GM18526 (cell line): ENCODE measurements at regions not wholly inside any gene's neighbourhood (a gene's known extent, or its start where the extent isn't known, plus 50 kb on each side); places are given as distances from the start of the nearest gene placed in this dataset.

ENCODE experiments used
- POLR2A ChIP-seq: IDR thresholded peaks from 3 replicates; pipeline ENCODE4 v1.6.1; 2011; ENCODE audit not compliant: insufficient read length; ENCODE audit errors: extremely low read depth

DNA sequence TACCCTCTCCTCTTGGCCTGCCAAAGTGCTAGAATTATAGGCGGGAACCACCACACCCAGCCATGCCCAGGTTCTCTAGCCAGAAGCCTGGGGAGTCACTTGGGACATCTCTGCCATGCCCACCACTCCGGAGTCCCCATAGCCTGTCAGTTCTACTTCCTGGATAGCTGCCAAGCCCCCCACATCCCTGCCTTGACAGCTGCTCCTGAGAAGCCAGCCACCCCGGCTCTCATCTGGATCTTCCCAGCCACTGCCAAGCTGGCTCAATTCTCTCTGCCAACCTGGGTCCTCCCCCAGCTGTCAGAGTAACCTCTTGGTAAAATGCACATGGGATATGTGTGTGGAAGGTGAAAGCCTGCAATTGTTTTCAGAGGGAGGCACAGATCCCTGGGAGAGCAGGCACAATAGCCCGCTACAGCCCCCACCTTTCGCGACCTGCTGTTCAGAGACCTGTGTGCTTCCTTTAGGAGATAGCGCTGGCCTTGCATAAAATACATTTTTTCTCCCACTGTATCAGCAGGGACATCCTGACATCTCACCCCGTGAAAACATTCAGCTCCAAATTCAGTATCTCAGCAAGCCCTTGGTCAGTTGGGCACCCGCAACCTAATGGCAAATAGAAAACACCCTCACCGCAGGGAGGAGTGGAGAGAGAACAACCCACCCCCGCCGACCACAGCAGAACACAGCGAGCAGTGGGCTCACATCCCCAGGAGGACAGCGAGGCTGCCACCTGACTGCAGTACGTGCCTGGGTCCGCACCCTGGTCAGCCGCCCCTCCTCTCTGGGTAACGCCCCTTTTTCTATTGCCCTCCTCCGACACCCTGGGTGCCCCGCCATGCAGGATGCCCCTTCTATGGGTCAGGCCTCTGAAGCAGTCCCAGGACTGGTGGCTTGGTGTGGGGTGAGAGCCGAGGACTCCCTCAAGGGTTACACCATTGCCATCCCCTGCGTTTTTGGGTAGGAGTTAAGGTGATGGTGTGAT is 1342.2 kb downstream of the BRD1 start:
- TF ChIP-seq POLR2A: no peak

DNA sequence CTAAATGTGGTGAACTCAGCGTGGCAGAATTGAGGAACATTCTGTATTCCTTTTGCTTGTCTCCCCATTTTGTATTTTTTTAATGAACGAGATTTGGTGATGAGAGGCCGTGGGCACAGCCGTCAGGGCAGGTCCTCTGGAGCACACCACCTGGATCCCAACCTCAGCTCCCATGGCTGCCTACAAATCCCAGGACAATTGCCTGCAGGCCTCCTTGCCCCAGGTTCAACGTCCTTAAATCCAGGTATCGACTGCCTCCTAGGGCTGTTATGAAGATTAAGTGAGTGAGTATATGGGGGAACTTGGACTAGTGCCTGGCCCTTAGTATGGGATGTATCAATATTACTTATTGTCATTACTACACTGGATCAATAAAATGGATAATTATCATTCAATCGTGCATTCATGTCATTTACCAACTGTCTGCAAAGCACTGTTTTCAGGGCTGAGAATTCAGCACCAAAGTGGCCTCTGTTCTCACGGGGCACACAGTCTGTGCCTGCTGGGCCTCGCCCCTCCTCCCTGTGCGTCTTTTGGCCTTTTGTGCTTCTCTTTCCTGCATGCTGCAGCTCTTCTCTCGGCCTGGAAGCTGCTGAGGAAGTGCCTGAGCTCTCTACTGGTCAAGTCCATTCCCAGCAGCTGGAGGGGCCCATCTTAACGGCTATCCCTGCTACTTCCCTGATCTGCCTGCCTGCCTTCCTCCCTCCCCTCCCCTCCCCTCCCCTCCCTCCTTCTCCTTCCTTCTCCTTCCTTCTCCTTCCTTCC is 1343.7 kb downstream of the BRD1 start:
- TF ChIP-seq POLR2A: no peak

DNA sequence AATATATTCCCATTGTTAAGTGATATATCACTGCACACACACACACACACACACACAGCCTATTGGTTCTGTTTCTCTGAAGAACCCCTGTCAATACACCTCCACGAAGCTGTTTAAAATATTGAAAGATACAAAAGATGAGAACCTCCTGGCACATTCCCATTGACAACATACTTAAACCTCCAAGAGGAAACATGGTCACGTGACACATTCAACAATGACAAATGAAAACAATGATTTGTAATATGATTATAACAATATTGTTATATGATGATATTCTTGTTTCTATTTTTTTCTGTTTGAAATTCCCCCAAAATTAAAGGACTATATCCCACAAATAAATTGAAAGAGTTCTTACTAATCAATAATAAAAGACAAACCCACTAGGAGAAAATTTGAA is 1344.9 kb downstream of the BRD1 start:
- TF ChIP-seq POLR2A: no peak

DNA sequence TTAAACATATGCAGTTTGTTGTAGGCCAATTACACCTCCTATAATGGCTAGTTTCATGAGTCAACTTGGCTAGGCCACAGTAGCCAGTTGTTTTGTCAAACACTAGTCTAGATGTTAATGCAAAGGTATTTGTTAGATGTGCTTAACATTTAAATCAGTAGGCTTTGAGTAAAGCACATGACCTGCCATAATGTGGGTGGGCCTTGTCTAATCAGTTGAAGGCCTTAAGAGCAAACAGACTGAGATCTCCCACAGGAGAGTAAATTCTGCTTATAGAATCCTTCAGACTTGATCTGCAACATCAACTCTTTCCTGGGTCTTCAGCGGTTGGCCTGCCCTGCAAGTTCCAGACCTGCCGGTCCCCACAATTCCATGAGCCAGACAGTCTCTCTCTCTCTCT is 1345.9 kb downstream of the BRD1 start:
- TF ChIP-seq POLR2A: no peak

DNA sequence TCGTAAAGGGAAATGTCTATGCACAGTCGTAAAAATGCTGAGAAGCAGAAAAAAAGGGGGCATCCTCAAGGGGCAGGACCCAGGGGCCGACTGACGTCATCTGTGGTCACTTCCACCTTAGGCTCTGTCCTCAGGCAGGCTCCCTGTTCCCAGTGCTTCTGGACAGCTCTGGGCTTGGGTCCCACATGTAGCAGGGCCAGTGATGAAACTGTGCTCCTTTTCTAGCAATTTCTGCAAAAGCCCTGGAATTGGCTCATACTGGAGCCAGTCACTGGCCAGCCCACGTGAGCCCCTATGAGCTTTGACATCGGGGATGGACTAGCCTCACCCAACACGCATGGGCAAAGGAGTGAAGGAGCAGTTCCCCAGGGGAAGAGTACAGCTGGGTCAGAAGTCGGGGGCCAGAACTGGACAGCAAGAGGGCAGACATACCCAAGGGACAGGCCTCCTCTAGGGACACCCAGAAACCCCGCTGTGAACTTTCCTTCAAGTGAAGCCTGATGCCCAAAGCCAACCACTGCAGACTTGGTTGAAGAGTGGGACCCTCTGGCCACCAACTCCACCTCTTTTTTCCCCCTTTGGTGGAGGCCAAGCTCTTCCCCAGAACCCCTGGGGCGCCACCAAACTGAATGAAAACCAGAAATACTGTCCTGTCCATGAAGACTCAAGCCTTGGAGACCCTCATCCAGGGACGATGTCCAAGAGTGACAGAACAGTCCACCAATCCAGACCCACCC is 1349.0 kb downstream of the BRD1 start:
- TF ChIP-seq POLR2A: no peak

DNA sequence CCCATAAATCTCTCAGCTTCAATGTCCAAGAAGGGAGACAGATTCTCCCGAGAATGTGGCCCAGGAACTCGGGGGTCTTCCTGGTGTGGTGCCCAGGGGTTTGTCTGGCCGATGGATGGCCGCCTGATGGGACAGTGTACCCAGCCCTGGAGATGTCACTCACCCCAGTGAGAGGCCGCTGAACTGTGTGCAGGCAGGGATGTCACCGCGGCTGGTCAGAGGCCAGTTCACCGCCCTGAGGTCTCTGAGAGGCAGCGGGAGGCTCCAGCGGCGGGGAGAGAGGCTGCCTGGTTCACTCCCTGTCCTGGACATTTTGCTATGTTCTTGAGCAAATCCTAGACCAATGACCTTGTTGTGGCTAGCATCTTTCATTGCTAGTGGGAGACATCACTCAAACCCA is 1349.5 kb downstream of the BRD1 start:
- no peak for TF ChIP-seq POLR2A

DNA sequence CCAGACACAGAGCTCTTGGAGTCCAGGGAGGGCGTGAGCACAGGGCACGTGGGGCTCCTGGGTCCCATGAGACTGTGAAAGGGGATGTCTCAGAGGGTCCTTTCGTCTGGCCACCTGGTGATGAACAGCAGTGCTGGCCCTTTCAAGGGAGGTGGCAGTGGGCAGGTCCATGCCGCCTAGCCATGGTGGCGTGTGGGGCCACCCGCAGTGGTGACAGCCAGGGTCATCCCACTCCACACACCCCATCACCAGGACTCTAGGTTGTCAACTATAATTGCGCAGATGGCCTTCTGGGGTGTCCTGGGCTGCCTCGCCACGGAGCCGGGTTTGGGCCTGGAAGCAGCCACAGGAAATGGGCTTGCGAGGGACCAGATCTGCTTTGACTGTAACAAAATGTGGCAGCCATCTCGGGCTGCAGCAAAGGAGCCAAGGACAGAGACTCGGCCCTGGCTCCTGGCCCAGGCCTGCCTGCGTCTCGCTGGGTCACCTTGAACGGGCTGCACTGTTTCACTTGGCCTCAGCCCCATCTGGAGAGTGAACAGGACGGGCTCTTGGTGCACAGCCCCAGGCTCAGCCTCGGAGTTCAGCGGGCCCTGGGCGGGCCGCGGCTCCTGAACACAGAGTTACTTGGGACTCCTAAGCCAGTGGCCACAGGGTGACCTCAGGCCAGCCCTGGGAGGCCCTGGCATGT is 1350.5 kb downstream of the BRD1 start:
- TF ChIP-seq POLR2A: no peak

DNA sequence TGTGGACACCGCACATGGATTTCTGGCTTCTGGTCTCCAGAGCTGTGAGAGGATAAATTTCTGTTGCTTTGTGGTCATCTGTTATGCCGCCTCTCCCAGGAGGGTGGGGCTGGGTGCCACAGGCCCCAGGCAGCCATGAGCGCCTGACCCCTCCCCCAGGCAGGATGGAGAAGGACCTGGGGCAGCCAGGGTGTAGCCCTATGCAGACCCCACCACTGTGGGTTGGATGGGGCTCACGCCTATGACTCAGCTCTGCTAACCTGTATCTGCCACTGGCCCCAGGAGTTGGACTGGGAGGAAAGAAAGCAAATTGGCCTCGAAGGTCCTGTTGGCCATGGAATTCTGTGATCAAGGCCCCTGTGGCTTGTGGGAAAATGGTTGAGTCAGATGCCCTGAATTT is 1351.1 kb downstream of the BRD1 start:
- TF ChIP-seq POLR2A: no peak

DNA sequence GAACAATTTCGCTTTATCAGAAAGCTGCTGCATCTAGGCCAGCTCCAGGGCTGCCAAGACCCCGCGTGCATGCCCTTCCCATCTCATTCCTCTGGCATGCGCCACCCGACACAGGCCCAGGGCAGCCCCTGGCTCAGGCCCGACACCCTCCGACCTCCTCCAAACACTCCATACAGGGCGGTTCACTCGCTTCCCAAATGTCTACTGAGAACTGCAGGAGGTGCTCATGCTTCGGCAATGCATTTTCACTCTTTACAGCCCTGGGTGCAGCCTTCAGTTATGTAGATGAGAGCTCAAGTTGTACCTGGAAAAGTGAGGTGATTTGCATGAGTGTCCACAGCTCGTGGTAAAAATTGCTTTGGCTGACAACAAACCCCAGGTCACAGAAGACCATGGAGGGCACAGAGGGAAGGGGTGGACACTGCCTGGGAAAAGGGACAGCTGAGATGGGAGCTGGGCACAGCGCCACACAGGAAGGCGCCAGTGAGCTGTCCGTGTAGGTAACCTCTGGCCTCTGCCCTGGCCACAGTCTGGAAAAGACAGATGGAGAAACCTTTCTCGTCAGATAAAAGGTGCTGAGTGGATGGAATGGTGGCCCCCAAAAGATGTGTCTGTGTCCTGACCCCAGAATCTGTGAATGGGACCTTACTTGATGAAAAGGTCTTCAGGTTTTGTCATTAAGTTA is 1351.9 kb downstream of the BRD1 start:
- no peak for TF ChIP-seq POLR2A

DNA sequence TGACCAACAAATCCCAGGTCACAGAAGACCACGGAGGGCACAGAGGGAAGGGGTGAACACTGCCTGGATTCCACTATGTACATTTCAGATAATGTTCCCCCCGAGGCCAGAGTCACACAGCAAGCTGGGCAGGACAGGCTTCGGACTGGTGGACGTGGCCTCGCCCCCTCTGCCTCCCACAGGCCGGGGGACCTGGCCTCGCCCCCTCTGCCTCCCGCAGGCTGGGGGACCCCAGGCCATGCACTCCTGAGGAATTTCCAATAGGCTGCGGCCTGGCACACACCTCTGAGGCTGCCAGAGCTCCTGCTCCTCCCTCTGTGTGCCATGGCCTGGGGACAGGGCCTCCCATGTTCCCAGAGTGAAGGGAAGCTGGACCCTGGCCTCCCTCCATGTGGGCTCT is 1352.8 kb downstream of the BRD1 start:
- no peak for TF ChIP-seq POLR2A

DNA sequence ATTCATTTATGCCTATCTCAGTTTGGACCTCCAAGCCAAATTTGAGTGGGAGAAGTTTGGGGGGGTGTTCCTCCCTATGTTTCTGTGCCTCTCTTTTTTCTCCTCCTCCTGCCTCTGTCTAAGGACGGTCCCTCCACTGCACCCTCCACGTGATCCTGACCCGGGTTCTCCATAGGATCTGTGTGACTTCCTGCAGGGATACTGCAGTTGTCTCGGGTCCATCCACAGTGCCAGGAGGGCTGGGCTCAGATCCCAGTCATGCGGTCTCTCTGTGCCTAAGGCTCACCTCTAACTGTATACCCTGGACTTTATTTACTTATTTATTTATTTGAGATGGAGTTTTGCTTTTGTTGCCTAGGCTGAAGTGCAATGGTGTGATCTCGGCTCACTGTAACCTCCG is 1354.5 kb downstream of the BRD1 start:
- no peak for TF ChIP-seq POLR2A

DNA sequence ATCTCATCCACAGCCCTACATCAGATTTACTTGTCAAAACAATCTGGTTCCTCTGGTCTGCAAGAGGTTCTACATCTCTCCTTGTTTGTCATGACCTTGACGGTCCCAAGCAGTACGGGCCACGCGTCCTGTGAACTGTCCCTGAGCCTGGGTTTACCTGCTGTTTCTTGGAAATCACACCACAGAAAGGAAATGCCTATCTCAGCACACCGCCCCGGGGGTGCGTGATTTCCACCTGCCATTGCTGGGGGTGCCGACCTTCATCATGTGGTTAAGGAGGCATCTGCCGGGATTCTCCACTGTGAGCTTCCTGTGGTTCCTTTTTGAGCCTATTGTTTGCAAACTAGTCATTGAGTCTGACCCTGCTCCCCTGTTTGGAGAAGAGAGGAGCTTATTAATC is 1363.4 kb downstream of the BRD1 start:
- TF ChIP-seq POLR2A: no peak

DNA sequence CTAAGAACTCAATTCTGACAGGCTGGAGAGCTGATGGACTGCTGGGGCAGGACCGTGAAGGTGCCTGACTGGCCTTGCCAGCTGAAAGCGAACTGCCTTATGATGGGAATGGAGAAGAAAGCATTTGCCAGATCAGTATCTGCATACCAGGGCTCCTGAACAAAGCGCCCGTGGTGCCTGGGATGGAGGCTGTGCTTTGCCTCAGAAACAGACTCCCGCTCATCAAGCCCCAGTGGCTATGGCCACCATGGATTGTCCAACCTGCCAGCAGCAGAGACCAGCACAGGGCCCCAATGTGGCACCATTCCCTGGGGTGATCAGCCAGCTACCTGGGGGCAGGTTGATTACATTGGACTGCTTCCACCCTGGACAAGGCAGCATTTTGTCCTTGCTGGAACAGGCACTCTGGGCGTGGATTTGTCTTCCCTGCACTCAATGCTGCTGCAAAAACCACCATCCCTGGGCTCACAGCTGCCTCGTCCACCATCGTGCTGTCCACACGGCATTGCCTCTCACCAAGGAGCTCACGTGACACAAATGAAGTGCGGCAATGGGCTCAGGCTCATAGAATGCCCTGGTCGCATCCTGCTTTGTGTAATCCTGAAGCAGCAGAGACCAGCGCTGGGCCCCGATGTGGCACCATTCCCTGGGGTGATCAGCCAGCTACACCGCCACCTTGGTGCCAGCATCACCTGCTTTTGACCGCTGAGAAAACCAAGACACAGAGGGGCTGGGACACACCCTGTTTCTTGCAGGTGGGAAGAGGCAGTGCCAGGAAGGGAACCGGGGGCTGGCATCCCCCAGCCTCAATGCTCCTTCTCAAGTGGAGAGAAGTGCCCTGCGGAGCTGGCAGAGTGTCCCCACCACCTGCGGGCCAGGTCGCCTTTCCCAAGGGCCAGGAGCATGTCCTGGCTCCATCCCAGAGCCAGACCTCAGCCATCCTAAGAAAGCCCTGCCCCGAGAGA is 1367.5 kb downstream of the BRD1 start:
- no peak for TF ChIP-seq POLR2A
